Parathyroid adenoma (tissue), 2 donors: ENCODE measurements at regions not wholly inside any gene's neighbourhood (a gene's known extent, or its start where the extent isn't known, plus 50 kb on each side); places are given as distances from the start of the nearest gene placed in this dataset.

ENCODE experiments used
- H2AFZ ChIP-seq: fragments of 300-600 bp; sonication (generic); one replicate; pipeline ENCODE4 v1.7.0; 2017; ENCODE audit warnings: antibody characterized with exemption, mild to moderate bottlenecking
- H3K27ac ChIP-seq: fragments of 300-600 bp; sonication (generic); one replicate; pipeline ENCODE4 v1.7.0; 2017
- H3K27me3 ChIP-seq: fragments of 300-600 bp; sonication (generic); one replicate; pipeline ENCODE4 v1.7.0; 2017; ENCODE audit warnings: low read length; ENCODE audit not compliant: control insufficient read depth, insufficient read depth
- H3K36me3 ChIP-seq: fragments of 300-600 bp; sonication (generic); one replicate; pipeline ENCODE4 v1.7.0; 2017; ENCODE audit warnings: low read length; ENCODE audit not compliant: control insufficient read depth, insufficient read depth
- H3K4me1 ChIP-seq: fragments of 300-600 bp; sonication (generic); one replicate; pipeline ENCODE4 v1.7.0; 2017; ENCODE audit warnings: control low read depth
- H3K4me2 ChIP-seq: fragments of 300-600 bp; sonication (generic); one replicate; pipeline ENCODE4 v1.7.0; 2017; ENCODE audit warnings: low read length
- H3K4me3 ChIP-seq: fragments of 300-600 bp; sonication (generic); one replicate; pipeline ENCODE4 v1.7.0; 2017; ENCODE audit warnings: low read depth, low read length
- H3K79me2 ChIP-seq: fragments of 300-600 bp; sonication (generic); one replicate; pipeline ENCODE4 v1.7.0; 2017; ENCODE audit warnings: control low read depth
- H3K9ac ChIP-seq: fragments of 300-600 bp; sonication (generic); one replicate; pipeline ENCODE4 v1.7.0; 2017; ENCODE audit warnings: mild to moderate bottlenecking
- H3K9me3 ChIP-seq: fragments of 300-600 bp; sonication (generic); one replicate; pipeline ENCODE4 v1.7.0; 2017; ENCODE audit warnings: low read length; ENCODE audit not compliant: control insufficient read depth
- TF ChIP-seq, protein P1 (sequence below): fragments of 300-600 bp; sonication (generic); IDR thresholded peaks from one replicate; pipeline ENCODE4 v1.7.0; 2017; ENCODE audit warnings: antibody characterized with exemption, mild to moderate bottlenecking
- donor health status: primary hyperparathyroidism.

- TF ChIP-seq, protein P1, sequence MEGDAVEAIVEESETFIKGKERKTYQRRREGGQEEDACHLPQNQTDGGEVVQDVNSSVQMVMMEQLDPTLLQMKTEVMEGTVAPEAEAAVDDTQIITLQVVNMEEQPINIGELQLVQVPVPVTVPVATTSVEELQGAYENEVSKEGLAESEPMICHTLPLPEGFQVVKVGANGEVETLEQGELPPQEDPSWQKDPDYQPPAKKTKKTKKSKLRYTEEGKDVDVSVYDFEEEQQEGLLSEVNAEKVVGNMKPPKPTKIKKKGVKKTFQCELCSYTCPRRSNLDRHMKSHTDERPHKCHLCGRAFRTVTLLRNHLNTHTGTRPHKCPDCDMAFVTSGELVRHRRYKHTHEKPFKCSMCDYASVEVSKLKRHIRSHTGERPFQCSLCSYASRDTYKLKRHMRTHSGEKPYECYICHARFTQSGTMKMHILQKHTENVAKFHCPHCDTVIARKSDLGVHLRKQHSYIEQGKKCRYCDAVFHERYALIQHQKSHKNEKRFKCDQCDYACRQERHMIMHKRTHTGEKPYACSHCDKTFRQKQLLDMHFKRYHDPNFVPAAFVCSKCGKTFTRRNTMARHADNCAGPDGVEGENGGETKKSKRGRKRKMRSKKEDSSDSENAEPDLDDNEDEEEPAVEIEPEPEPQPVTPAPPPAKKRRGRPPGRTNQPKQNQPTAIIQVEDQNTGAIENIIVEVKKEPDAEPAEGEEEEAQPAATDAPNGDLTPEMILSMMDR = no peak
- Histone ChIP-seq H3K36me3 (no peaks in the 10 kb centered on the region), H2AFZ (no peak overlapping the region), H3K9ac (no peak overlapping the region), H3K27me3 (no peaks in the 10 kb centered on the region), H3K9me3 (no peaks in the 10 kb centered on the region), H3K4me2 (no peak overlapping the region), H3K4me3 (no peak overlapping the region), H3K79me2 (no peaks in the 10 kb centered on the region), H3K27ac (no peak overlapping the region), H3K4me1 (no peaks in the 10 kb centered on the region)
Observed at GRCh38 chr14:86858031-86858430, 1135.0 kb downstream of the GALC start.

GRCh38 chr14:86852530-86852929 lies 1140.5 kb downstream of the GALC start:
- Histone ChIP-seq H3K27ac (no peak overlapping the region), H2AFZ (no peak overlapping the region), H3K79me2 (no peaks in the 10 kb centered on the region), H3K36me3 (no peaks in the 10 kb centered on the region), H3K9ac (no peak overlapping the region), H3K4me1 (no peaks in the 10 kb centered on the region), H3K9me3 (no peaks in the 10 kb centered on the region), H3K4me2 (no peak overlapping the region), H3K27me3 (no peaks in the 10 kb centered on the region), H3K4me3 (no peak overlapping the region)
- TF ChIP-seq, protein P1 = no peak

- Histone ChIP-seq H3K9ac (no peak overlapping the region), H2AFZ (no peak overlapping the region), H3K36me3 (no peaks in the 10 kb centered on the region), H3K27ac (no peak overlapping the region), H3K4me2 (no peak overlapping the region), H3K27me3 (no peaks in the 10 kb centered on the region), H3K9me3 (no peaks in the 10 kb centered on the region), H3K4me1 (no peaks in the 10 kb centered on the region), H3K4me3 (no peak overlapping the region), H3K79me2 (no peaks in the 10 kb centered on the region)
- TF ChIP-seq, protein P1 = no peak
Observed at GRCh38 chr14:86847140-86847539, 1145.8 kb downstream of the GALC start.

GRCh38 chr14:86838363-86838762 lies 1154.6 kb downstream of the GALC start:
- H2AFZ ChIP-seq = no peak overlapping the region
- H3K27ac ChIP-seq = no peak overlapping the region
- no peak overlapping the region for H3K9ac ChIP-seq
- H3K4me2 ChIP-seq = no peak overlapping the region
- H3K9me3 ChIP-seq = no peaks in the 10 kb centered on the region
- H3K36me3 ChIP-seq = no peaks in the 10 kb centered on the region
- TF ChIP-seq, protein P1 = no peak
- H3K27me3 ChIP-seq = no peaks in the 10 kb centered on the region
- no peaks in the 10 kb centered on the region for H3K79me2 ChIP-seq
- H3K4me1 ChIP-seq = no peaks in the 10 kb centered on the region
- no peak overlapping the region for H3K4me3 ChIP-seq

DNA sequence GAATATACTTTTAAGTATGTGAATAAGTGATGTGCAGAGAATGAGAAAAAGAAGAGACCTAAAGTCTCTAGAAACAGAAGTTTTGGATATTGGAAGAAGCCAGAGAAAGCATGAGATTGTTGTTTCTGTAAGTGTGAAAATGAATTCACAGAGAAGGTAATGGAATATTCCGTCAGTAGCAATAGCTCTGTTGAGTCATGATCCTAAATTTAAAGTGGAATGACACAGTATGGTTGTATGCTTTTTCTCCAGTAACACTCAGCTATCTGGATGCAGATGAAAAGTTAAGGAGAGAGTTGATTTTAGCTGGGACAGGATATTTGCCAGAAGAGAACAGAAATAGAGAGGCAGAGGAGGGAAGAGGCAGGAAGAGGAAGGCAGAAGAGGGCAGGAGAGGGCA lies 1166.3 kb downstream of the GALC start:
- TF ChIP-seq, protein P1 = no peak
- no peaks in the 10 kb centered on the region for H3K9me3 ChIP-seq
- no peaks in the 10 kb centered on the region for H3K36me3 ChIP-seq
- H3K79me2 ChIP-seq = no peaks in the 10 kb centered on the region
- no peak overlapping the region for H3K4me2 ChIP-seq
- H3K4me3 ChIP-seq = no peak overlapping the region
- no peak overlapping the region for H3K9ac ChIP-seq
- H3K27ac ChIP-seq = no peak overlapping the region
- H2AFZ ChIP-seq = no peak overlapping the region
- H3K4me1 ChIP-seq = no peaks in the 10 kb centered on the region
- no peaks in the 10 kb centered on the region for H3K27me3 ChIP-seq
